ENCODE measurements at regions not wholly inside any gene's neighbourhood (a gene's known extent, or its start where the extent isn't known, plus 50 kb on each side); places are given as distances from the start of the nearest gene placed in this dataset.
"Not testable (repeated sequence)": the region's sequence is repeated elsewhere in the genome, so short reads cannot be mapped to it uniquely, and the experiment has no call there.

GRCh38 chr21:6060054-6060681 lies 4461.2 kb upstream of the TPTE start:
- not testable (repeated sequence) for DNase-seq (ENCODE audit: extremely low read depth, low read depth)

- DNase-seq (ENCODE audit: extremely low read depth, low read depth), result not testable (repeated sequence)
Observed at GRCh38 chr21:6066320-6066985, 4454.9 kb upstream of the TPTE start.

- not testable (repeated sequence) for DNase-seq (ENCODE audit: extremely low read depth, low read depth)
Observed at GRCh38 chr21:6068098-6068831, 4453.1 kb upstream of the TPTE start.

- not testable (repeated sequence) for DNase-seq (ENCODE audit: extremely low read depth, low read depth)
Observed at GRCh38 chr21:6070213-6070612, 4451.2 kb upstream of the TPTE start.

GRCh38 chr21:6072691-6073090 lies 4448.7 kb upstream of the TPTE start:
- DNase-seq (ENCODE audit: extremely low read depth, low read depth), result not testable (repeated sequence)

GRCh38 chr21:6073993-6074705 lies 4447.2 kb upstream of the TPTE start:
- not testable (repeated sequence) for DNase-seq (ENCODE audit: extremely low read depth, low read depth)

GRCh38 chr21:6074935-6075334 lies 4446.4 kb upstream of the TPTE start:
- DNase-seq (ENCODE audit: extremely low read depth, low read depth), result not testable (repeated sequence)

GRCh38 chr21:6075627-6076208 lies 4445.7 kb upstream of the TPTE start:
- not testable (repeated sequence) for DNase-seq (ENCODE audit: extremely low read depth, low read depth)

- DNase-seq (ENCODE audit: extremely low read depth, low read depth), result not testable (repeated sequence)
Observed at GRCh38 chr21:6077358-6077757, 4444.0 kb upstream of the TPTE start.

- not testable (repeated sequence) for DNase-seq (ENCODE audit: extremely low read depth, low read depth)
Observed at GRCh38 chr21:6078902-6079301, 4442.5 kb upstream of the TPTE start.

- not testable (repeated sequence) for DNase-seq (ENCODE audit: extremely low read depth, low read depth)
Observed at GRCh38 chr21:6080941-6081655, 4440.3 kb upstream of the TPTE start.

GRCh38 chr21:6082166-6082565 lies 4439.2 kb upstream of the TPTE start:
- not testable (repeated sequence) for DNase-seq (ENCODE audit: extremely low read depth, low read depth)

- not testable (repeated sequence) for DNase-seq (ENCODE audit: extremely low read depth, low read depth)
Observed at GRCh38 chr21:6083574-6084120, 4437.7 kb upstream of the TPTE start.

- not testable (repeated sequence) for DNase-seq (ENCODE audit: extremely low read depth, low read depth)
Observed at GRCh38 chr21:6086038-6086437, 4435.3 kb upstream of the TPTE start.

GRCh38 chr21:6087579-6088178 lies 4433.7 kb upstream of the TPTE start:
- not testable (repeated sequence) for DNase-seq (ENCODE audit: extremely low read depth, low read depth)

GRCh38 chr21:6090286-6090908 lies 4431.0 kb upstream of the TPTE start:
- DNase-seq (ENCODE audit: extremely low read depth, low read depth), result not testable (repeated sequence)

GRCh38 chr21:6091335-6092027 lies 4429.9 kb upstream of the TPTE start:
- not testable (repeated sequence) for DNase-seq (ENCODE audit: extremely low read depth, low read depth)

GRCh38 chr21:6092401-6092800 lies 4429.0 kb upstream of the TPTE start:
- DNase-seq (ENCODE audit: extremely low read depth, low read depth), result not testable (repeated sequence)

Data from AG09319 (cell line).